ENCODE measurements at regions not wholly inside any gene's neighbourhood (a gene's known extent, or its start where the extent isn't known, plus 50 kb on each side); places are given as distances from the start of the nearest gene placed in this dataset.

DNA sequence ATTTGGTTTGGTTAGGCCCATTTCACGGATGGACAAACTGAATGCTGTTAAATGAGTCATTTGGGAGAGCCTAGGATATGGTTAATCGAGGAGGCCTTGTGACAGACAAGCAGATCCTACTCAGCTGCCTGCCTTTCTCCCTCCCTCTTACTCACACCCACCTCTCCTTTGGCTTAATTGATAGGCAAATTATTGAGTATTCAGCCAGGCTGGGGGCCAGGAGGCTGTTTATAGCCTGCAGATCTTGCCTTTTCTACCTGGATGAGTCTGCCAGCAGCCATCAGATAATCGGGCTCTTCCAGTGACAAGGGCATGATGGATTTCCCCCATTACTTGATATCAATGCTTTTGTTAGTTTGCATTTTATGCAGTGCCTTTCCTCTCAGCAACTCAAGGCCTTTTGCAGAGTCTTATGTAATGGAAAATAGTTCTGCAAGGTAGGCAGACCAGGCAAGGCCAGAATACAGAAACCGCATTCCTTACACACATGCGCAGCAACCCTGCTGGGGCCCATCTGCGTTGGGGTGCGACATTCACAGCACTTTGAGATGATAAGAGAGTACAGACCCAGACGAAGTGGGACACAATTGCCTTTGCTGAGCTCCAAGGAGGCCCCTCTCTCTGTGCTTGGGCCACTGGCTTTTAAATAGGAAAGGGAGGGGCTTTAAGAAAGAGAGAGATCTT is 96.2 kb upstream of the ATP6AP2 start:
- no peak for DNase-seq

DNA sequence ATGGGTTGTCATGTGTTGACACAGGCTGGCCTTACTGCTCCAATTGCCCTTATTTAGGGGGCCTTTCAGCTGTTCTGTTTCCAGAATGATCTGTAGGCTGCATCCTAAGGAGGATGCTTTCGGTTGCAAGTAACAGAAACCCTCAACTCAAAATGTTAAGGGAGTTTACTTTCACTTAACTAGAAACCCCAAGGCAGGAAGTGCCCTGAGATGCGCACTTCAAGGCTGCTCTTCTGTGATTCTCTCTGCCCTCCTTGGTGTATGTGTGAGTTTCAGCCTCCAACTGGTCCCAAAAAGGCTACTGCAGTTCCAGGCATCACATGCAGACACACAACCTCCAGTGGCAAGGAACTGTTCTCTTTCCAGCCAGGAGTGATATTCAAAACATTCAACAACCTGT is 97.3 kb upstream of the ATP6AP2 start:
- DNase-seq, result no peak

DNA sequence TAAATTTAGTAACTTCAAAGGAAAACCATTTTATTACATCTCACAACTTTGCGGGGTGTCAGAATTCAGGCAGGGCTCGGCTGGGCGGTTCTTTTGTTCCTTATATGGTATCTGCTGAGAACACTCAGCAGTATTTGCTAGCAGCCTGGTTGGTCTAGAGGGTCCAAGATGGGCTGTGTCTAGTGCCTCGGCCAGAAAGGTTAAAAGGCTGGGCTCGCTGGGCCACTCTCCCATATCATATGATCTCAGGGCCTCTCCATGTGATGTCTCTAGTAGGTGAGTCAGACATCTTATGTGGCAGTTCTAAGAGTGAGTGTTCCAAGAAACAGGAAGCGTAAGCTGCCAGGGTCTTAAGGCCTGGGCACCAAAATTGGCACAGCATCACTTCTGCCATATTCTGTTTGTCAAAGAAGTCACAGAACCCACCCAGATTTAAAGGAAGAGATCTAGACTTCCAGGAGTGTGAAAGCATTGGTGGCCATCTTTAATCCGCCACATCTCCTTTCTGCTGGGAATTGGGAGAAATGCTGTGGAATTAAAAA is 100.9 kb upstream of the ATP6AP2 start:
- no peak for DNase-seq

DNA sequence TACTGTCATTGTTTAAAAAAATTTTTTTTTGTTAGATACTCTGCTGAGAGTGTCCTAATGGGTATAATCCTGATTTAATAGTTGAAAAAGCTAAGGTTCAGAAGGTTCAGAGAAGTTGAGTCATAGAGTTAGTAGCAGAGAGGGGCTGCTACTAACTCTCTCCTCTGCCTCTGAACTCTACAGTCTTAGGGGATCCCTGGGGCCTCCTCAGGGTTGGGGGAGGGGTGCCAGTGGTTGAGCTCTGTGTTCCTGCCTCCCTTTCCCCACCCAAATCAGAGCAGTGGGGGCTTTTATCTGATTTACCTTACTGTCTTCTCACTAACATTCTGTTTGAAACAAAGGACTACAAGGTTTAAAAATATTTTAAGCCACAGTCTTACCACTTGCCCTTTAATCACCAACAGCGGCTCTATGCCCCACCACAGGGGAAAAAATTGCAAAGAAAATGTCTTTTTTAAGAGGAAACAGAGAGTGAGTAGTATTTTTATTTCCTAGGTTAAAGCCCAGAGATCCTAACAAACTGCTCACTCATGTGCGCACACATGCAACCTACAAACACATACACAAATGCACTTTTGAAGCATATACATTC is 102.2 kb upstream of the ATP6AP2 start:
- no peak for DNase-seq

DNA sequence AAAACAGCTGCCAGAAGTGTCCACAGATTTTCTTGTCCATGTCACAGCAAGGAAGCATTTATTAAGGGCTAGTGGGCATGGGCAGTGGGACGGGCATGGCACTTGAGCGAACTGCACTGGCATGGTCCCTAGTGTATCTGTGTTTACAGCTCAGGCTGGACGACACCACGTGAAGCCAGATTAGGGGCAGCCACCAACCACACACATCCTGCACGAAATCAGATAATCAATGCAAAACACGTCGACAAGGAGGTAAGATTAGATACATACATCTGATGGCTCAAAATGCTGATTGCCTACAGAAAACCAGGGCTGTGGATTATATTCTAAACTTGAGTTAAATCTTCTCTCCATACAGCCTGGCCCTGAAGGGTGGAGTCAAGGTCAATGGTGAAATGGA is 103.8 kb upstream of the ATP6AP2 start:
- no peak for DNase-seq

DNA sequence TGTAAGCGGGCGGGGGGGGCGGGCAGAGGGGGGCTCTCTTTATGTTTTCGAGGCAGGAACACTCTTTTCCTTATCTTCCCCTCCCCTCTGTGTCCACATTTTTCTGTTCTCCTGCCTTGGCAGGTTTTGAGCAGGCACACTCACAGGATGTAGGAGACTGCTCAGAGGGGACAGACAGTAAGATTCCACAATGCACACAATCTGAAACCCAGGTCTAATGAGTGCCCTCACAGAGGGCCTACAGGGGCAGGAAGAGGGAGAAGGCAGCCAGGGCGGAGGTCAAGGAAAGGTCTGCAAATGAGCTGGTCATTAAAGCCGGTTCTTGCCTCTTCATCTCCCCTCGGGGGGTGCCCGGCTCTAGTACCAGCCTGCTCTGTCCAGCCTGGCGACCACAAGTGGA is 106.1 kb upstream of the ATP6AP2 start:
- no peak for DNase-seq

DNA sequence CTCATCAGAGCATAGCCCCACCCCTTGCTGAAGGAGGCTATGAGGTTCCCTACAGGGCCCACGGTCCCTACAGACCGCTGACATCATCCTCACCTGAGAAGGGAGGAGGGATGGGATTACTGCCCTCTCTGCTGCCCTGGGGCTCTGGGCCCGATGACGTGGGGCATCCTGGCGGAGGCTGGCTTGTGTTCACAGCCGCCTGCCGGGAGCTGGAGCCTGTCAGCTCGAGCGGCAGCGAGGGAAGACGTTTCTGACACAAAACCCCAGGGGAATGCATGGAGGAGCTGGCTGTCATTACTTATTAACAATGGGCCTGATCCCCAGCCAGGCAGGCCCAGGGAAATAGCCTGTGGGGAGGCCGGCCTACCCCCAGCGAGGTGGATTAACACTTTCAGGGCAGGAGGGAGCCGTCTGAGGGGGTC is 106.6 kb upstream of the ATP6AP2 start:
- no peak for DNase-seq

DNA sequence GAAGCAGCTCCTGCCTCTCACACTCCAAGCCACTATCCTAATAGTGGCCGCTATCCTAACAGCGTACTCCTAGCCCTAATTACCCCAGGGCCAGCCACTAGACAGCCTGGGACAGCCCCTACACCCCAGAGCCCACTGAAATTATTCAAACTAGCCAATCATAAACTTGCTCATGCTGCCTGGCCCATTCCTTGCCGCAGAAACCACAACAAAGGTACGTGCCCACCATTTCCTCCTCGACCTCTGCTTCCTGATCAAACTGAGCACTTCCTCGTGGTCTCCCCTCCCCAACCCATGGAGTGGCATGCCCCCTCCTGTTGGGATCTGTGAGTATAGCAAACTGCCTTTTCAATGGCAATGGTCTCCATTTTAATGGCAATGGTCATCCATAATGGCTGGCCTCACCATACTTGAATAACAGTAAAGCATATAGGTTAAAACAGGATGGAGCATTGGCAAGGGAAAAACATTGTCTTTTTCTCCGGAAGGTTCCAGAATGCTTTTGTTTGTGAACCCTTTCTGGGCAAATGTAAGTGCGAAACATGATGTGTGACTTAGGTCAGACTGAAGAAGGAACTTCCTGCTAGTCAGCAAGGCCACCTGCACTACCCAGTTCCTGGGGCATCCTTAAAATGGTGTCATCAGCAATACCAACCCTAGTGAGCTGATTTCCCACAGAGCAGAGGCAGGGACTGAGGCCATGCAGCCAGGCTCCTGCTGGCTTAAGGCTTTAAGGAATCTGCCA is 107.1 kb upstream of the ATP6AP2 start:
- no peak for DNase-seq

DNA sequence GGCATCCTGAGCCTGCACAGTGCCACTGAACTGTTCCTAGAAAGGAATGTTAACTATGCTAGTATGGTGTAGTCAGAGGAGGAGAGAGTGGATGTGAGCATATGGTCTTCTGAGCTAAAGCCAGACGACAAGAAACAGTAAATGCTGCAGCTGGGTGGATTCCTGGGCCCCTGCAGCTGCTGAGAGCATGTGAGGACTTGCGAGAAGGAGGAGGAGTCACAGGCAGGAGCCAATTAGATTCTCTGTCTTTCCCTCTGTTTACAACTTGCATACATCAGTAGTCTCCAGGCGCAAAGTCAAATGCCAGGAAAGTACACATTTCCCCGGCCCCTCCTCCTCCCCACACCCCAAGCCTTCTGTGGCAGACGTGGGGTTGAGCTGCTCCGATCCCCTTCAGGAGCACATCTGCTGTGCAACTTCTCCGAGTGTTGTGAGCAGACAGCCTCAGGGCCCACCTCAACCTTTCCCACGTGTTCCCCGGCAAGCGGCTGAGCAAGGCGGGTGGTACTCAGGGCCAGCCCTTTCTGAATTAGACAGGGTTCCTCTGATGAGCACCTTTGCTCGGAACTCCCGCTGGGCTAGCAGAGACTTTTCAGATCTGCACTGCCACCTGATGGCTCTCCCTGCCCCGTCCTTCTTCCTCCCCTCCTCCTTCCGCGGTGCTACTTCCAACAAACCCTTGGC is 108.7 kb upstream of the ATP6AP2 start:
- no peak for DNase-seq

DNA sequence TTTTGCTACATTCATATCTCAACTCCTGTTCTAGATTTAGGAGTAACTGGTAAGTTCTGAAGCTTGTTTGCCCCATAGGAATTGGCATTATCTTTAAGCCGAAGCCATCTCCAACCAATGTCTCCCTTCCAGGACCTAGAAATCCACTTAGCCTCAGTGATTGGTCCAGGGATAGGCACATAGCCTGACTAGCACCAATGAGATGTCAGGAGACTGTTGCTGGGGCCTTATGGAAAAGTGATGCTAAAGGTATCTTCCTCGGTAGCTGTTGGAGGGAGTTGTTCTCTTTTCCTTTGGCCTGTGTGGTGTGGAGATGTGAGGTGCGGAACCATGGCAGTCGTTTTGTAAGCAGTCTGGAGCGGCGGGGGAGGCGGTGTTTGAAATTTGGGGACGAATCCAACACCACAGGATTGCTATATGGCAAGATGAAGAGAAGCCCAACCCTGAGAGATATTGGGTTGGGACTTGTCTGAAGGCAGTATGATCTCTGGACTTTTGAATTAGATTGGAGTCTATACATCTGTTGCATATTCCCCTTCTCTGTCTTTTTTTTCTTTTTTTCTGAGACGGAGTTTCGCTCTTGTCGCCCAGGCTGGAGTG is 109.8 kb upstream of the ATP6AP2 start:
- DNase-seq, result no peak

DNA sequence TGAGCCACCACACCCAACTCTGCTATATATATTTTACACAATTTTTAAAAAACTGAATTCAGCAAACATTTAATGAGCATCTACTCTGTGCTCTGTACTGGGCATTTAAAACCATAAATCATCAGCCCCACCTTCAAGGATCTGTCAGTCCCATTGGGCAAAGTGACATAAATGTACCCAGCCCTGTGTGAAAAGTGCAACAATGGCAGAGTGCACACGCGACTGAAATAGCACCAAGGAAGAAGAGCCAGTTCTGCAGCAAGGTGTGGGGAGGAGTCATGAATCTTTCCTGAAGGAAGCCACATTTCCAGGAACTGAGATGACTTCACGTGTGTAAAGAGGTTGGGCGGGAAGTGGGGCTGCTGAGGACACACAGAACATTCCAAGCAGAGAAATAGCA is 111.5 kb upstream of the ATP6AP2 start:
- DNase-seq, result no peak

DNA sequence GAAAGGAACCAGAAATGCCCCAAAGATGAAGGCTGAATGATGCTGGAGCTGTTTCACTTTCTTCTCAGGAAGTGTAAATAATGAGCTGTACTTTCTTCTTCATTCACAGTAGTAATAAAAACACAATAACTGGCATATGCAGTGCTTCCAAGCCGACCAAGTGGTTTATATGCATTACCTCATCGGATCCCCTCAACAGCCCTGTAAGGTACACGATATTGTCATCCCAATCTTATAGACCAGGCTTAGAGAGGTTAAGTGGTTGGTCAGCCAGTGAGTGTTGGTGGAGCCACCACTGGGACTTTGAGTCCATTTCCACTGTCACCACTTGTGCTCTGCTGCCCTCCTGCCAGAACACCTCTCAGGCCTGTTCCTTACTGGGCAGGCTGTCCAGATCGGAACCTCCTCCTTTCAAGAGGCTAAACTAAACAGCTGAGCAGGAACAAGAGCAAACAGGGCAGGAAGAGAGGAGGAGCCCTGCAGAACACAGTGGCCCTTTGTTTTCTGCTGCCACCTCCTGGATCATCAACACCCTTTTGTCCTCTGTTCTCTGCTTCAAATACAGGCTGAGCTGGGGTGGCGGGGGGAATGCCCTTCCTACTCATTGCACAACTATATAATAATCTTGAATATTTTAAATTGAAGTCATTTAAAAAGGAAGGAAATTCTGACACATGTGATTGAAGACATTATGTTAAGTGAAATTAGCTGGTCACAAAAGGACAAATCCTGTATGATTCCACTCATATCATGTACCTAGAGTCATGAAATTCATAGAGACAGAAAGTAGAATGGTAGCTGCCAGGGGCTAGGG is 112.5 kb upstream of the ATP6AP2 start:
- peak; percentile 32 for DNase-seq

DNA sequence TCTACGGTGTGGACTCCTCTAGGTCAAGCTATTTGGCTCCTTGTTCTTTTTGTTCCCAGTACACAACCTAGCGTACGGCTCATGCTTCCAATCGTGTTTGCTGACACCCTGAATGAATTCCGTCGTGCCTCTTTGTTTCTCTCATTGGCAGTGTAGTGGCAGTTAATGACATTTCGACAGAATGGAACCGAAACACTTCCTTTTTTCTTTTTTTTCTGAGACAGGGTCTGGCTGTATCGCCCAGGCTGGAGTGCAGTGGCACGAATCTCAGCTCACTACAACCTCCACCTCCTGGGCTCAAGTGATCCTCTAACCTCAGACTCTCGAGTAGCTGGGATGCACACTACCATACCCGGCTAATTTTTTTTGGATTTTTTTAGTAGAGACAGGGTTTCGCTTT is 113.3 kb upstream of the ATP6AP2 start:
- no peak for DNase-seq

DNA sequence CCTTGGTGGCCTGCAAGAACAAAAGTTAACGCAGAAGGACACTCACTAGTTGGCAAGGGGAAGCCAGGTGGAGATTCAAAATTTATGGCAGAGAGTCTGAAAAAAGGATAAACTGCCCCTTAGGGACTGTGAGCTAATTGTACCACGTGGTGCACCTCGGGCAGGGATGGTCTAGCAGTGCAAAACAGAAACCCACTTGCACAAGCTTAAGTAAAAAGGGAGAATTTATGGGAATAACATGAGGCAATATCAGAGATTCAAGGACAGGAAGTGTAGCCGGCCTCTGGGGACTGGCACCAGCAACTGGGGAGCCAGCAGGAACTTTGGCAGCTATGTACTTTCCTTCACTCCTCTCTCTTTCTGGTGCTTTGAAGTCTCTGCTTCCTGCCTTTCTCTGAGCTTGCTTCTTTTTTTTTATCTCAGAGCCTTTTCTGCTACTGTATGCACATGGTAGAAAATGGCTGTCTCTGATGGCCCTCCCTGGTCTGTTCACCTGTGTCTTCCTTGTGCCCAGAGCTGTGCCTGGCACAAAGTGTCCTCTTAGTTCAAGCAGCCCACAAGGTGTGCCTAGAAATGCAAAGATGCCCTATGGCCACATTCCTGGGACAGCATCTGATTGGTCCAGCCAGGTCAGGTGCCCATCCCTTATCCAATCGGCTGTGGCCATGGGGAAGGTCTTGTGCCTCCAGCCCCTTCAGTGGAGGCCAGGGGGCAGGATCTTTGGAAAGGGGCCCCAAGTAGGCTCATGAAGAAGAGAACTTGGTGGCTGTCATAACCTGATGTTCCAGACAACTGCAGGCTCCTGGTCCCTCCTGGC is 114.8 kb upstream of the ATP6AP2 start:
- no peak for DNase-seq

DNA sequence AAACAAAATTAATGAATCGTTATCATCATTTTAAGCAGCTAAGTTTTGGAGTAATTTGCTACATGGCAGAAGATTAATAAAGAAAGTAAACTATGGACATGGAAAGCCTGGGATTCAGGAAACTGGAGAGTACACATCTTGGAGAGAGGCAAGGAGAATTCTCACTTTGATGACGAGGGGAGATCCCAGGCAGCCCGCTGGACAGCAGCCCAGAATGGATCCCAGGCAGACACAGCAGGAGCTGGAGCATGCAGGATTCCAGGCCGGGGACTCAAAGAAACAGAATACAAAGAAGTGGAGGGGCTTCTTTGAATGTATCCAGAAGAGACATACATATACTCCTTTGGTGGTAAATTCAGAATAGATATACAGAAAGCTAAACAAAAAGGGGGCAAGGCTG is 118.0 kb upstream of the ATP6AP2 start:
- no peak for DNase-seq

DNA sequence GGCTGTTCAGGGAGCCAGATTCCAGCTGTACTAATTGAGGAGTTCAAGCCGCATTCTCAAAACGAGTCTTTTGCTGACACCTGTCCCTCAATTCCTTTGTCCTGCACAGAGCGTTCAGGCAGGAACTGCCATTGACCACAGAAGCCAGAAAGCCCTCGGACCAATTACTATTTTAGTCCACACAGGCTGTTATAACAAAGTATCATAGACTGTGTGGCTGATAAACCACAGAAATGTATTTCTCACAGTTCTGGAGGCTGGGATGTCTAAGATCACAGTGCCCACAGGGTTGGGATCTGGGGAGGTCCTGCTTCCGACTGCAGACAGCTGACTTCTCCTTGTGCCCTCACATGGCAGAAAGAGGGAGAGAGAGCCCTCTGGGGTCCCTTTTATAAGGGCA is 119.8 kb upstream of the ATP6AP2 start:
- no peak for DNase-seq

DNA sequence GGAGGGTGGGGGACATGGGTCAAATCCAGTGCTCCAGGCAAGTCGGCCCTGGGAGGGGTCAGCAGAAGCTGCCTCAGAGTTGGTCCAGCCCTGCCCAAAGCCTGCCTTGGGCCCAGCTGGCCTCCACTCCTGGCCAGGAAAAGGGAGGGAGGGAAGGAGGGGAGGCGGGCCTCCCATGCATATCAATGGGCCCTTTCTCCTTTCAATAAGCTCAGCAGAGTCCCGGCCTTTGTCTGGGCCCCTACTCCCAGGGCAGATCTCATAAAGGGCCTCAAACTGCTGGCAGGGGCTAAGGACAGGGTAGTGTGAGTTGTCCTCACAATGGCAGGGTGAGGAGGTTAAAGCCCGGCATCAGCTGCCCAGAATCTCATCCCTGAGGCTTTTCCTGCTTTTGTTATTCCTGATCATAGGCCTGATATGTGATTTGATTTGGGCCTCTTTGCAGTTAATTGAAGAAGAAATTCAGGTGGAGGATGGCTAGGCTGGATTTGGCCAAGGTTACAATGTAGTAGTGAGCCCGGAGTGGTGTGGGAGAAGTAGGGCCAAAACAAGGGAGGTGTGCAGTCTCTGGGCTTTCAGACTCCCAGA is 121.1 kb upstream of the ATP6AP2 start:
- DNase-seq, result no peak

DNA sequence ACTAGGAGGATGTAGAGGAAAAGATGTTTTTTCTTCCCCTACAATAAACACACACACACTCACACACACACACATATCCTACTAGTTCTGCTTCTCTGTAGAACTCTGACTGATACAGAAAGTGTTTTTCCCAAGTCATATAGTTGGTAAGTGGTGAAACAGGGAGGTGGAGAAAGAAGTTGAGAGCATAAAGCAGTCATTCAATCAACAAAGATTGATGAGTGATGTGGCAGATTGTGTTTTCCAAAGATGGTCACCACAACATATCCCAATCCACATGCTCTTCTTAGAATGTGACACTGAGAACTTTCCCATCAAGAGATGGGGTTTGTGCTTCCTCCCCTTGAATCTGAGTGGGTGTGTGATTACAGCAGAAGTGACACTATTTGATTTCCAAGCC is 123.4 kb upstream of the ATP6AP2 start:
- DNase-seq, result no peak

DNA sequence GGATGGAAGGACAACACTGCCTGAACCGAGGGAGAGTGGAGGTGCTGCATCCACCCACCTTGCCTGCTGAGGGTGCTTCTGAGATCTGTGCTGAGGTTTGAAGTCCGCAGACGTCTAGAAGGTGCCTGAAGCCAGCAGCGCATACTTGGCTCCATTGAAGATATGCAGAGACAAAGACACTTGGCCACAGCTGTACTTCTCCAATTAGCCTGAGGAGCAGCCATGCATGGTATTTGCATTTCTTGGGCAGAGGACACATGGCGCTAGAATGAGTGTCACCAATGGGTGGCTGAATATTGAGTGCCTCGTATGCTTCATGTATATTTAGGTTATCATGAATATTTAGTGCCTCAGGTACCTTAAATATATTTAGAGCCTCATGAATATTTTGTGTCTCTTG is 128.7 kb upstream of the ATP6AP2 start:
- DNase-seq, result no peak

DNA sequence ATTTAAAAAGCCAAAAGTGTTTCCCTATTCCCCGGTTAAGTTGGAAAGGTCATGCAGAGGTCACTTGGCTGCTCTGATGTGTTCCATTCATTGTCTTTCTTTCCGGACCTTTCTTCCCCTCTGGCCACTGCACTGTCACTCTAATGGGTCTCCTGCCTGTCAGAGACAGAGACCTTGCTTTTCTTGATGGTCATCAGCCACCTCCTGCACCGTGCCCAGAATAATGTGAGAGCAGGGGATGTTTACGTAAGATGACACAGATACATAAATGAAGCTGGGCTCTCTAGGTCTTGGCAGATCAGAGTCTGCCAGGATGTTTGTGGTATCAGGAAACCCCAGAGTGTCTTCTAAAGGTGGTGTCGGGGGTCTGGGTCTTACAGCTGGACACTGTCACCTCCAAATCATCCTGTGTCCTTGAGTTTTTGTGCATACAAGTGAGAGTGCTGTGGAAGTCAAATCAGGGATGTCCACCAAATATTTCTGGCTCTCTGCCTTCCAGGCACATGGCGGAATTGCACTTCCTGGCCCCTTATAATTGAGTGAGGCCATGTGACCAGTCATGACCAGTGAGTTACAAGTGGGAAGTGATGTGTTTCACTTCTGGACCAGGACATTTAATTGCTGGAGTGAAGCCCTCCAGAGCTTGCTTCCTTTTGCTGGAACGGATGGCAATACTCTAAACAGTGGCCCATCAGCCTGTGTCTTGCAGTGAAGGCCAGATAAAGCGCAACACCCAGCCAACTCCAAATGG is 130.6 kb upstream of the ATP6AP2 start:
- DNase-seq, result no peak
